ENCODE measurements at regions not wholly inside any gene's neighbourhood (a gene's known extent, or its start where the extent isn't known, plus 50 kb on each side); places are given as distances from the start of the nearest gene placed in this dataset.

DNA sequence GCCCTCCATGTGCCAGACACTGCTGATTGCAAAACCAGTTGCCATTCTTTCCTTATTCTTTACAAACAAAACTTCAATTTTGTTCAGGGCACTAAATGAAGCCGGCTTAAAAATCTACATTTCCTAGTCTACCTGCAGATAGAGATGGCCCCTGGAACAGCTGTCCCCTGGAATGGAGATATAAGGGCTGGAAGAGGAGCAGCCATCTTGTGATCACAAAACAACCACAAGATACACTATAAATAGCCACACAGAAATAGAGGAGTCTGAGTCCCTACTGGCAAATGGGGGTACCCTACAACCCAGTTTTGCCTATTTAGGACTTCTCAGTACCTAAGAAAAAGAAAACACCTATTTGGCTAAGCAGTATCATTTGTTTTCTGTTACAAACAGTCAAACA, 115.9 kb upstream of the BEND6 start:
- Histone ChIP-seq H3K27ac (ENCODE audit: insufficient read length, low read depth, low read length) (no peak overlapping the region), H2AFZ (ENCODE audit: low read length) (no peak overlapping the region), H2AK5ac (ENCODE audit: insufficient read length, low read length) (no peak overlapping the region), H3K4me2 (ENCODE audit: insufficient read depth, insufficient read length, low read length) (no peak overlapping the region), H3K79me1 (ENCODE audit: insufficient read depth, low read depth, low read length, poor library complexity, severe bottlenecking) (peaks cover 7% of the 10 kb centered on the region), H3K4me1 (ENCODE audit: insufficient read depth, low read length) (peaks cover 7% of the 10 kb centered on the region; the same call in 1 of the 2 replicates), H2BK5ac (ENCODE audit: insufficient read length, low read length) (no peak overlapping the region), H3K27me3 (ENCODE audit: insufficient read depth, low read length) (no peaks in the 10 kb centered on the region), H3K14ac (ENCODE audit: insufficient read depth, low read length) (no peak overlapping the region), H2BK12ac (ENCODE audit: insufficient read length, low read depth, low read length) (no peak overlapping the region), H2BK15ac (ENCODE audit: low read depth, low read length) (no peak overlapping the region), H4K5ac (ENCODE audit: insufficient read length, low read depth, low read length) (no peak overlapping the region), H4K8ac (replicated peaks; ENCODE audit: insufficient read length, low read depth, low read length) (no peak overlapping the region), H4K91ac (ENCODE audit: insufficient read length, low read depth, low read length) (no peak overlapping the region), H3K4ac (ENCODE audit: low read depth, low read length) (no peak overlapping the region), H2BK20ac (ENCODE audit: low read depth, low read length, poor library complexity, severe bottlenecking) (no peak overlapping the region), H3K23ac (ENCODE audit: insufficient read length, low read depth, low read length) (no peak overlapping the region), H3T11ph (ENCODE audit: low read length) (no peak overlapping the region), H2BK120ac (ENCODE audit: low read depth, low read length, poor library complexity, severe bottlenecking) (no peak overlapping the region), H4K20me1 (ENCODE audit: control insufficient read depth, insufficient read depth, insufficient read length) (no peaks in the 10 kb centered on the region), H3K23me2 (ENCODE audit: insufficient read length, low read depth, low read length, poor library complexity, severe bottlenecking) (no peaks in the 10 kb centered on the region), H3K18ac (ENCODE audit: insufficient read length, low read depth, low read length) (no peak overlapping the region), H3K9ac (ENCODE audit: extremely low read depth, insufficient read length, low read length) (no peak overlapping the region), H3K79me2 (ENCODE audit: insufficient read depth, low read length) (peaks cover 42% of the 10 kb centered on the region; the same call in 1 of the 2 replicates), H3K9me3 (ENCODE audit: control insufficient read depth, low read depth, low read length) (no peaks in the 10 kb centered on the region), H3K56ac (ENCODE audit: insufficient read length, low read depth, low read length) (no peak overlapping the region)
- peaks cover 42 to 52% of the 10 kb centered on the region in 2 experiments for H3K4me1 Mint-ChIP-seq
- no peaks in the 10 kb centered on the region; a peak in 1 of 7 replicates for H3K36me3 Mint-ChIP-seq (ENCODE audit: insufficient read depth in 1 of 3, low read depth in 3 of 3)
- H3K27me3 Mint-ChIP-seq (ENCODE audit: low read depth), result no peaks in the 10 kb centered on the region
- no peak for DNase-seq
- peak overlapping the region; percentile 21 to 65 (median 59); a peak in 2 of 7 replicates for H3K27ac Mint-ChIP-seq
- H3K9me3 Mint-ChIP-seq, result no peaks in the 10 kb centered on the region
- TF ChIP-seq CTCF (conservative IDR thresholded peaks at IDR 0.05), result no peak
- WGBS (ENCODE audit: extremely low coverage, insufficient read length, low lambda C conversion rate), result no CpG with 5 or more reads among the region's 1 CpG
- H3K4me3 Mint-ChIP-seq, result peak overlapping the region in 1 of 2 experiments; percentile 15; a peak in 2 of 5 replicates
